Activated CD8-positive, alpha-beta T cell treated with anti-CD3 and anti-CD28 coated beads for 36 hours (primary cell): ENCODE measurements at regions not wholly inside any gene's neighbourhood (a gene's known extent, or its start where the extent isn't known, plus 50 kb on each side); places are given as distances from the start of the nearest gene placed in this dataset.
"Not testable (repeated sequence)": the region's sequence is repeated elsewhere in the genome, so short reads cannot be mapped to it uniquely, and the experiment has no call there.

Source experiments
- ATAC-seq: fragments of 200-7000 bp; cut with Tn5 transposase; one replicate; pipeline ENCODE4 v1.10.0; 2021; ENCODE audit warnings: mild to moderate bottlenecking, moderate library complexity
- CTCF ChIA-PET: fragments of 350-600 bp; sonication (Branson Sonifier 250); formaldehyde crosslinking; loops from one replicate; lab custom pipeline; 2021; ENCODE audit warnings: antibody characterized with exemption; lab: Charles Lee
- POLR2A ChIA-PET: fragments of 350-600 bp; sonication (Branson Sonifier 250); formaldehyde crosslinking; loops from one replicate; lab custom pipeline; 2021; ENCODE audit warnings: antibody characterized with exemption; lab: Charles Lee
- DNase-seq: peaks from one replicate; pipeline ENCODE4 v3.0.0-alpha.2; 2020
- H3K27ac Mint-ChIP-seq: one replicate; pipeline ENCODE4 v1.8.0; 2021; ENCODE audit warnings: mild to moderate bottlenecking, mixed read lengths
- H3K27me3 Mint-ChIP-seq: one replicate; pipeline ENCODE4 v1.8.0; 2021; ENCODE audit warnings: mixed read lengths
- H3K36me3 Mint-ChIP-seq: one replicate; pipeline ENCODE4 v1.8.0; 2021; ENCODE audit warnings: low read depth, mixed read lengths
- H3K4me1 Mint-ChIP-seq: one replicate; pipeline ENCODE4 v1.8.0; 2021; ENCODE audit warnings: low read depth, mixed read lengths
- H3K4me3 Mint-ChIP-seq: one replicate; pipeline ENCODE4 v1.8.0; 2021; ENCODE audit warnings: mild to moderate bottlenecking, moderate library complexity, mixed read lengths
- H3K9me3 Mint-ChIP-seq: one replicate; pipeline ENCODE4 v1.8.0; 2021; ENCODE audit warnings: mixed read lengths
- CTCF ChIP-seq: fragments of 200-600 bp; IDR thresholded peaks from one replicate; pipeline ENCODE4 v1.8.0; 2022; ENCODE audit warnings: antibody characterized with exemption, mild to moderate bottlenecking
- intact Hi-C: fragments of 100-400 bp; cut with micrococcal nuclease; formaldehyde crosslinking; loops from one replicate; pipeline ENCODE4 v1.10.0; 2022

- no peaks in the 10 kb centered on the region for H3K9me3 Mint-ChIP-seq
- H3K4me1 Mint-ChIP-seq, result peaks cover 11% of the 10 kb centered on the region
- H3K27me3 Mint-ChIP-seq, result no peaks in the 10 kb centered on the region
- no peak overlapping the region for H3K27ac Mint-ChIP-seq
- H3K36me3 Mint-ChIP-seq, result no peaks in the 10 kb centered on the region
- ATAC-seq (no peak), DNase-seq (no peak)
- ChIA-PET CTCF (no interaction called here), POLR2A (no interaction called here)
- intact Hi-C loops, result no loop called here
- TF ChIP-seq CTCF, result no peak
- H3K4me3 Mint-ChIP-seq, result no peak overlapping the region
Measured at GRCh38 chr16:29226782-29227181, 179.7 kb downstream of the NPIPB11 start.

GRCh38 chr16:29224675-29225074 is 181.8 kb downstream of the NPIPB11 start:
- H3K9me3 Mint-ChIP-seq, H3K4me3 Mint-ChIP-seq, DNase-seq, ATAC-seq, H3K27ac Mint-ChIP-seq, POLR2A ChIA-PET, intact Hi-C loops, H3K27me3 Mint-ChIP-seq, CTCF ChIA-PET, H3K36me3 Mint-ChIP-seq: not testable (repeated sequence)
- H3K4me1 Mint-ChIP-seq, result peaks cover 11% of the 10 kb centered on the region

GRCh38 chr16:29222615-29223014 is 183.9 kb downstream of the NPIPB11 start:
- H3K27me3 Mint-ChIP-seq, CTCF ChIA-PET, ATAC-seq, H3K4me3 Mint-ChIP-seq, H3K9me3 Mint-ChIP-seq, H3K27ac Mint-ChIP-seq, intact Hi-C loops, POLR2A ChIA-PET, DNase-seq: not testable (repeated sequence)
- Mint-ChIP-seq H3K4me1 (peaks cover 11% of the 10 kb centered on the region), H3K36me3 (peaks cover 13% of the 10 kb centered on the region)

GRCh38 chr16:29222008-29222407 is 184.5 kb downstream of the NPIPB11 start:
- ATAC-seq, POLR2A ChIA-PET, H3K27ac Mint-ChIP-seq, CTCF ChIA-PET, H3K9me3 Mint-ChIP-seq, H3K27me3 Mint-ChIP-seq, DNase-seq, H3K4me3 Mint-ChIP-seq, intact Hi-C loops: not testable (repeated sequence)
- Mint-ChIP-seq H3K36me3 (peaks cover 13% of the 10 kb centered on the region), H3K4me1 (peaks cover 14% of the 10 kb centered on the region)

GRCh38 chr16:29221281-29221955 is 185.1 kb downstream of the NPIPB11 start:
- H3K9me3 Mint-ChIP-seq, H3K4me3 Mint-ChIP-seq, POLR2A ChIA-PET, H3K27me3 Mint-ChIP-seq, CTCF ChIA-PET, intact Hi-C loops, H3K27ac Mint-ChIP-seq, ATAC-seq, DNase-seq: not testable (repeated sequence)
- Mint-ChIP-seq H3K4me1 (peaks cover 17% of the 10 kb centered on the region), H3K36me3 (peaks cover 13% of the 10 kb centered on the region)

GRCh38 chr16:29220647-29221191 is 185.8 kb downstream of the NPIPB11 start:
- ATAC-seq, H3K4me3 Mint-ChIP-seq, POLR2A ChIA-PET, H3K9me3 Mint-ChIP-seq, intact Hi-C loops, H3K27me3 Mint-ChIP-seq, H3K27ac Mint-ChIP-seq, CTCF ChIA-PET, DNase-seq: not testable (repeated sequence)
- Mint-ChIP-seq H3K36me3 (peaks cover 13% of the 10 kb centered on the region), H3K4me1 (peaks cover 17% of the 10 kb centered on the region)

- CTCF ChIA-PET, POLR2A ChIA-PET, H3K9me3 Mint-ChIP-seq, intact Hi-C loops, H3K4me3 Mint-ChIP-seq, H3K27ac Mint-ChIP-seq, DNase-seq, H3K27me3 Mint-ChIP-seq, ATAC-seq: not testable (repeated sequence)
- Mint-ChIP-seq H3K36me3 (peaks cover 13% of the 10 kb centered on the region), H3K4me1 (peaks cover 17% of the 10 kb centered on the region)
Measured at GRCh38 chr16:29219966-29220646, 186.4 kb downstream of the NPIPB11 start.

GRCh38 chr16:29219562-29219961 is 186.9 kb downstream of the NPIPB11 start:
- H3K4me3 Mint-ChIP-seq, ATAC-seq, H3K27ac Mint-ChIP-seq, H3K27me3 Mint-ChIP-seq, POLR2A ChIA-PET, DNase-seq, intact Hi-C loops, H3K9me3 Mint-ChIP-seq, CTCF ChIA-PET: not testable (repeated sequence)
- H3K36me3 Mint-ChIP-seq, result peaks cover 13% of the 10 kb centered on the region
- peaks cover 17% of the 10 kb centered on the region for H3K4me1 Mint-ChIP-seq

GRCh38 chr16:29218649-29219048 is 187.9 kb downstream of the NPIPB11 start:
- H3K27me3 Mint-ChIP-seq, ATAC-seq, intact Hi-C loops, POLR2A ChIA-PET, H3K9me3 Mint-ChIP-seq, H3K4me3 Mint-ChIP-seq, DNase-seq, CTCF ChIA-PET, H3K27ac Mint-ChIP-seq: not testable (repeated sequence)
- H3K36me3 Mint-ChIP-seq, result peaks cover 13% of the 10 kb centered on the region
- peaks cover 12% of the 10 kb centered on the region for H3K4me1 Mint-ChIP-seq

GRCh38 chr16:29218171-29218570 is 188.3 kb downstream of the NPIPB11 start:
- CTCF ChIA-PET, ATAC-seq: not testable (repeated sequence)

GRCh38 chr16:29217752-29218126 is 188.8 kb downstream of the NPIPB11 start:
- H3K9me3 Mint-ChIP-seq, intact Hi-C loops, ATAC-seq, H3K27ac Mint-ChIP-seq, DNase-seq, H3K4me3 Mint-ChIP-seq, H3K4me1 Mint-ChIP-seq, POLR2A ChIA-PET, H3K27me3 Mint-ChIP-seq, CTCF ChIA-PET: not testable (repeated sequence)
- H3K36me3 Mint-ChIP-seq, result peaks cover 13% of the 10 kb centered on the region

More at GRCh38 chr16:29218171-29218570, 188.3 kb downstream of the NPIPB11 start:
- H3K27ac Mint-ChIP-seq, intact Hi-C loops, H3K4me3 Mint-ChIP-seq, DNase-seq, H3K9me3 Mint-ChIP-seq, POLR2A ChIA-PET, H3K27me3 Mint-ChIP-seq, H3K4me1 Mint-ChIP-seq: not testable (repeated sequence)
- peaks cover 13% of the 10 kb centered on the region for H3K36me3 Mint-ChIP-seq
